22Rv1 (cell line): ENCODE measurements at regions not wholly inside any gene's neighbourhood (a gene's known extent, or its start where the extent isn't known, plus 50 kb on each side); places are given as distances from the start of the nearest gene placed in this dataset.

ENCODE experiments used
- H3K27ac ChIP-seq: fragments of 450-650 bp; 2 replicates; pipeline ENCODE4 v1.5.1; 2017
- ZFX ChIP-seq: fragments of 450-650 bp; IDR thresholded peaks from 2 replicates; pipeline ENCODE4 v1.6.1; 2017; ENCODE audit warnings: antibody characterized with exemption, borderline replicate concordance
- TF ChIP-seq, protein P1 (sequence below): fragments of 450-650 bp; IDR thresholded peaks from 2 replicates; pipeline ENCODE4 v1.5.1; 2017; ENCODE audit warnings: mild to moderate bottlenecking

DNA sequence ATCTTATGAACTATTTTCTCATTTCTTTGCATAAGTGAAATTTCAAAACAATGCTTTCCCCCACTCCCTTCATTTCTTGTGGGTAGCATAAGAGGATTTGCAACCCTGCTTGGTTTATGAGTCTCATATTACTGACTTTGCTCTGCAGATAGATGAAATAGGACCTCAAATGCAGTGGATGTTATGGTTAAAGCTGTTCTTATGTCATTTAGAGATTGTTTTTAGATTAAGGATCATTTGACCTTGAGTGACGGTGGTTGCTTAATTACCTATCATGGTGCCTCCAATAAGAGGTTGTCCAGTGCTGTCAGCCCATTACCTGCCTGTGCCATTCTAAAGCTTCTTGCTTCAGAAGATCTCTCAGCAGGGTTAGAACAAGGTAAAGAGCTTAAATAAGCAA lies 351.4 kb upstream of the ATP2B1 start:
- no peak overlapping the region for H3K27ac ChIP-seq
- TF ChIP-seq, protein P1, sequence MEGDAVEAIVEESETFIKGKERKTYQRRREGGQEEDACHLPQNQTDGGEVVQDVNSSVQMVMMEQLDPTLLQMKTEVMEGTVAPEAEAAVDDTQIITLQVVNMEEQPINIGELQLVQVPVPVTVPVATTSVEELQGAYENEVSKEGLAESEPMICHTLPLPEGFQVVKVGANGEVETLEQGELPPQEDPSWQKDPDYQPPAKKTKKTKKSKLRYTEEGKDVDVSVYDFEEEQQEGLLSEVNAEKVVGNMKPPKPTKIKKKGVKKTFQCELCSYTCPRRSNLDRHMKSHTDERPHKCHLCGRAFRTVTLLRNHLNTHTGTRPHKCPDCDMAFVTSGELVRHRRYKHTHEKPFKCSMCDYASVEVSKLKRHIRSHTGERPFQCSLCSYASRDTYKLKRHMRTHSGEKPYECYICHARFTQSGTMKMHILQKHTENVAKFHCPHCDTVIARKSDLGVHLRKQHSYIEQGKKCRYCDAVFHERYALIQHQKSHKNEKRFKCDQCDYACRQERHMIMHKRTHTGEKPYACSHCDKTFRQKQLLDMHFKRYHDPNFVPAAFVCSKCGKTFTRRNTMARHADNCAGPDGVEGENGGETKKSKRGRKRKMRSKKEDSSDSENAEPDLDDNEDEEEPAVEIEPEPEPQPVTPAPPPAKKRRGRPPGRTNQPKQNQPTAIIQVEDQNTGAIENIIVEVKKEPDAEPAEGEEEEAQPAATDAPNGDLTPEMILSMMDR = no peak
- no peak for TF ChIP-seq ZFX

DNA sequence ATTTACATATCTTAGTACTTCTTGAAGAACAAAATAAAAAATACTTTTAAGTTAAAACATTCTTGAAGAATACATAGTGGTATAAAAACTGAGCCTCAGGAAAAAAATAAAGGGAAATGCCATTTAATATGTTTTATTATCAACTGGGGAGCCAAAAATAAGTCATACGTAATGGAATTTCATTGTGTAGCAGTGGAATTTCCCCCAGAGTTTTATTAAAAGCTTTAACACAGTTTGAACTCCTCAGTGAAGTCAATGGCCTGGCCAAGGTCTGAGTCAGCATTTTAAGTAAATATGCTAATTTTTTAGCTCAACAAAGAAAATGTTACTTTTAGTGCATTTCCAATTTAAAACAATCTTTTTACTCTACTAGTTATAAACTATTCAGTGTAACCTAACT lies 350.1 kb upstream of the ATP2B1 start:
- H3K27ac ChIP-seq = no peak overlapping the region
- TF ChIP-seq, protein P1 = no peak
- no peak for TF ChIP-seq ZFX

DNA sequence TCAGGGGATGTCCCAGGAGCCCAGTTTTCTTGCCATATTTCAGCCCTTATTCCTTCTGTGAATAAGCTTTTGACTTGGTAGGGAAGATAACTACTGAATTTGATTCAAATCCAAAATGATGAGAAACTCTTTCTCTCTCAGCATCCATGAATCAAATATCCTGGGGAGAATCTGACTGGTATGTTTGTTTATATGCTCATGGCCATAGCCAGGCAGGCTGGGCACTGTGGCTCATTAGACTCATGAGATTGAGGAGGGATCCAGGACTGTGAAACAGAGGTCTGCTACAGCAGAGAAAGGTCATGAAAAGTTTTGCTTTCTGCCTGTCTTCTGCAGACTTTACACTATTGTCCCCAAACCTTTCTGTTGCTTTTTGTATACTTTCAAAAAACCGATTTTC lies 346.4 kb upstream of the ATP2B1 start:
- no peak overlapping the region for H3K27ac ChIP-seq
- TF ChIP-seq, protein P1 = no peak
- TF ChIP-seq ZFX = no peak

DNA sequence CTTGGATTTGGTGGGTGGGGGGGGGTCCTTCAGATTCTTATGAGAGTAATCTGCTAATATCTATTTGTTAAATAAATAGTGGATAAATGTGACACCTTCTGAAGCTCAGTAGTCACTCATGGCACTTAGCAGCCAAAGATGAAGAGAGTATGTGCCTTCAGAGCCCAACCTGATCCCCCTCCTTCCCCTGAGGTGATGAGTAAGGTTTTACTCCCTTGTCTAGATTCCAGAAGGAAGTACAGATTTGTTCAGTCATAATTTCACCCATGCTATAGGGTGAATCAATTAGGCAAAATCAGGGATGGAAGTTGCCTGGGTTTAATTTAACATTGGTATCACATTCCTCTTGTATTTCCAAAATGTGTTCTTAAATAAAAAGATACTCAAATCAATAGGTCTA lies 340.3 kb upstream of the ATP2B1 start:
- no peak overlapping the region for H3K27ac ChIP-seq
- TF ChIP-seq, protein P1 = no peak
- TF ChIP-seq ZFX = no peak

DNA sequence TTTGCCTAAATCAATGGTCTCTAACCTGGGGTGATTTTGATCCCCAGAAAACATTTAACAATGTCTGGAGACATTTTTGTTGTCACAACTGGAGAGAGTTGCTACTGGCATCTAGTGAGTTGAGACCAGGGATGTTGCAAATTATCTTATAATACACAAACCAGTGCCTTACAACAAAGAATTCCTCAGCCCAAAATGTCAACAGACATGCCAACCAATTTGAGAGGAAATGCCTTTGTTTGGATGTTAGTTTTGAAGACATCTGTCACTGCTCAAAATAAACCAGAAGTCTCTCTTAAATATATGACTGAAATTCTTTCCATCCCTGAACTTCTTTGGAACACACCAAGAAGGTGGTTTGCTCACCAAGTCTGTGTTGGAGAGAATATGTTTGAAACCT lies 336.9 kb upstream of the ATP2B1 start:
- H3K27ac ChIP-seq = no peak overlapping the region
- TF ChIP-seq, protein P1 = no peak
- no peak for TF ChIP-seq ZFX

DNA sequence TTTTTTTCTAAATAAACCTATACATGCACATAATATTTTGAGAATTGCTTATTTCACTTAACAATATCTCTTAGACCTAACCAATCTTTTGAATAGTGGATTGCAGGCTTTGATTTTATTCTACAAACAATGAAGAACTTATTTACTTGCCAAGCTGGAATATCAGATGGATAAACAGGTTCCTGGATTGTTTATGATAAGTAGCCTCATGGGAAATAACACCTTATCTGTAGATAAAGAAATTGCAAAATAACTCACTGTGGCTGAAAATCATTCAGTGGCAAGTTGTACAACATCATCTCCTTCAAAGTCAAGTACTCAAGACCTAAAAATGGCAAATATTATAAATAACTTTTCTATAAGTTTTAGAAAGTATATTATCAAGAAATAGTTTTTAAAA lies 335.4 kb upstream of the ATP2B1 start:
- no peak overlapping the region for H3K27ac ChIP-seq
- TF ChIP-seq, protein P1 = no peak
- no peak for TF ChIP-seq ZFX

DNA sequence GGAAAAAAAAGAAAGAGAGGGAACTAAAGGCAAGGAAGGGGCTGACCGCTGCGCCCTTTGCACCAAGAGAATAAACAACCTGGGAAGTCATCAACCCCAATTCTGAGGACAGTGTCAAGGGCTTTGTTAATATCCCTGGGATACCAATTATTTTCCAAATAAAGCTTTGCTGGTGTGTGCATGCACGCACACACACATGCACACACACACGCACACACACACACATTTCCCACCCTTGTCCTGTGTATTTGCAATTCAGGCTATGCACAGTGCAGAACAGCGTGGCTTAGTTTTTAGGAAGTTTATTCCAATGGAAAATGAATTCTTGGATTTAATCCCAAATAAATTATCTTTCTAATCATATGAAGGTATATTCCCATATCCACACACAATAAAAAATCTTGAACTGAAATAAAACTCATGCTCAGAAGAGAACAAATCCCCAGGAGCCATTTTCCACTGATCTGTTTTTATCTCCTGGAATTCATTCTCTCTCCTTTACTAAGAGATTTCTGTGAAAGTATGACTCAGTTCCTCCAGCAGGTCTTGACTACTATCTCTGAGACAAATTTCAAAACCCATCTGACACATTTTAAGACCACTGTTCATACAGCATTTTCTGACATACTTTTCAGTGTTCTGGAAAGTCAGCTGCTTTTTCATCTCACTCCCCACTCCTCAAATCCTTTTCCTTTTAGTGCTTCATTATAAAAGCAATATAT lies 334.4 kb upstream of the ATP2B1 start:
- H3K27ac ChIP-seq = no peak overlapping the region
- TF ChIP-seq, protein P1 = no peak
- TF ChIP-seq ZFX = no peak
